ENCODE measurements at regions not wholly inside any gene's neighbourhood (a gene's known extent, or its start where the extent isn't known, plus 50 kb on each side); places are given as distances from the start of the nearest gene placed in this dataset.
"Not testable (repeated sequence)": the region's sequence is repeated elsewhere in the genome, so short reads cannot be mapped to it uniquely, and the experiment has no call there.

GRCh38 chr3:34889641-34890040, 749.7 kb upstream of the ARPP21 start:
- Histone ChIP-seq H3K27me3 (ENCODE audit: insufficient read depth, low read depth, severe bottlenecking) (no peaks in the 10 kb centered on the region), H3K27ac (no peak overlapping the region)
- TF ChIP-seq CTCF (IDR thresholded peaks at IDR 0.05; ENCODE audit: low read depth, low read length): no peak

GRCh38 chr3:34890247-34890646, 749.1 kb upstream of the ARPP21 start:
- Histone ChIP-seq H3K27me3 (ENCODE audit: insufficient read depth, low read depth, severe bottlenecking) (no peaks in the 10 kb centered on the region), H3K9me3 (ENCODE audit: severe bottlenecking) (no peaks in the 10 kb centered on the region), H3K4me3 (ENCODE audit: low read depth, low read length) (no peak overlapping the region), H3K27ac (no peak overlapping the region), H3K36me3 (no peaks in the 10 kb centered on the region)
- no peak for DNase-seq
- no peak for TF ChIP-seq CTCF (IDR thresholded peaks at IDR 0.05; ENCODE audit: low read depth, low read length)

More at GRCh38 chr3:34889641-34890040, 749.7 kb upstream of the ARPP21 start:
- Histone ChIP-seq H3K36me3 (no peaks in the 10 kb centered on the region), H3K4me3 (ENCODE audit: low read depth, low read length) (no peak overlapping the region), H3K9me3 (ENCODE audit: severe bottlenecking) (no peaks in the 10 kb centered on the region)
- no peak for DNase-seq

- no peak for TF ChIP-seq CTCF (IDR thresholded peaks at IDR 0.05; ENCODE audit: low read depth, low read length)
- H3K27ac ChIP-seq: no peak overlapping the region
Observed at GRCh38 chr3:34891941-34892340, 747.4 kb upstream of the ARPP21 start.

GRCh38 chr3:34895841-34896240, 743.5 kb upstream of the ARPP21 start:
- H3K27ac ChIP-seq: no peak overlapping the region
- no peaks in the 10 kb centered on the region for H3K9me3 ChIP-seq (ENCODE audit: severe bottlenecking)
- DNase-seq: no peak
- H3K4me3 ChIP-seq (ENCODE audit: low read depth, low read length): no peak overlapping the region
- H3K36me3 ChIP-seq: no peaks in the 10 kb centered on the region
- no peaks in the 10 kb centered on the region for H3K27me3 ChIP-seq (ENCODE audit: insufficient read depth, low read depth, severe bottlenecking)
- TF ChIP-seq CTCF (IDR thresholded peaks at IDR 0.05; ENCODE audit: low read depth, low read length): no peak

More at GRCh38 chr3:34891941-34892340, 747.4 kb upstream of the ARPP21 start:
- Histone ChIP-seq H3K9me3 (ENCODE audit: severe bottlenecking) (no peaks in the 10 kb centered on the region), H3K4me3 (ENCODE audit: low read depth, low read length) (no peak overlapping the region), H3K27me3 (ENCODE audit: insufficient read depth, low read depth, severe bottlenecking) (no peaks in the 10 kb centered on the region), H3K36me3 (no peaks in the 10 kb centered on the region)
- no peak for DNase-seq

GRCh38 chr3:34909679-34910078, 729.6 kb upstream of the ARPP21 start:
- not testable (repeated sequence) for H3K36me3 ChIP-seq; H3K27ac ChIP-seq; H3K27me3 ChIP-seq (ENCODE audit: insufficient read depth, low read depth, severe bottlenecking); DNase-seq; H3K9me3 ChIP-seq (ENCODE audit: severe bottlenecking); H3K4me3 ChIP-seq (ENCODE audit: low read depth, low read length)

- Histone ChIP-seq H3K27ac (no peak overlapping the region), H3K27me3 (ENCODE audit: insufficient read depth, low read depth, severe bottlenecking) (no peaks in the 10 kb centered on the region), H3K9me3 (ENCODE audit: severe bottlenecking) (no peaks in the 10 kb centered on the region), H3K36me3 (no peaks in the 10 kb centered on the region), H3K4me3 (ENCODE audit: low read depth, low read length) (no peak overlapping the region)
- no peak for DNase-seq
- TF ChIP-seq CTCF (IDR thresholded peaks at IDR 0.05; ENCODE audit: low read depth, low read length): no peak
Observed at GRCh38 chr3:34919025-34919424, 720.3 kb upstream of the ARPP21 start.

Measured in WERI-Rb-1 (cell line).